Left ventricle myocardium inferior (tissue), 1 donor: ENCODE measurements at regions not wholly inside any gene's neighbourhood (a gene's known extent, or its start where the extent isn't known, plus 50 kb on each side); places are given as distances from the start of the nearest gene placed in this dataset.
"Not testable (repeated sequence)": the region's sequence is repeated elsewhere in the genome, so short reads cannot be mapped to it uniquely, and the experiment has no call there.

Experiments used
- DNase-seq: peaks from one replicate; pipeline ENCODE4 v3.0.0-alpha.2; 2020
- H3K27ac ChIP-seq: fragments of 200-600 bp; replicated peaks from 2 replicates; pipeline ENCODE4 v1.8.0; 2021
- H3K27me3 ChIP-seq: fragments of 200-600 bp; 2 replicates; pipeline ENCODE4 v1.8.0; 2021; ENCODE audit warnings: low read depth
- H3K36me3 ChIP-seq: fragments of 200-600 bp; 2 replicates; pipeline ENCODE4 v1.8.0; 2021
- H3K4me1 ChIP-seq: fragments of 200-600 bp; 2 replicates; pipeline ENCODE4 v1.8.0; 2021
- H3K4me3 ChIP-seq: fragments of 200-600 bp; 2 replicates; pipeline ENCODE4 v1.8.0; 2021; ENCODE audit warnings: mild to moderate bottlenecking, moderate library complexity
- H3K9me3 ChIP-seq: fragments of 200-600 bp; replicated peaks from 2 replicates; pipeline ENCODE4 v1.8.0; 2021
- CTCF ChIP-seq: fragments of 200-600 bp; IDR thresholded peaks from 2 replicates; pipeline ENCODE4 v1.8.0; 2021; ENCODE audit warnings: antibody characterized with exemption, mild to moderate bottlenecking, borderline replicate concordance
- intact Hi-C: fragments of 100-400 bp; cut with micrococcal nuclease; formaldehyde crosslinking; loops from one replicate; pipeline ENCODE4 v1.11.0; 2022
- donor health status: DM: no; HTN: yes; CAD: no; lungs with severe emphysema.

DNA sequence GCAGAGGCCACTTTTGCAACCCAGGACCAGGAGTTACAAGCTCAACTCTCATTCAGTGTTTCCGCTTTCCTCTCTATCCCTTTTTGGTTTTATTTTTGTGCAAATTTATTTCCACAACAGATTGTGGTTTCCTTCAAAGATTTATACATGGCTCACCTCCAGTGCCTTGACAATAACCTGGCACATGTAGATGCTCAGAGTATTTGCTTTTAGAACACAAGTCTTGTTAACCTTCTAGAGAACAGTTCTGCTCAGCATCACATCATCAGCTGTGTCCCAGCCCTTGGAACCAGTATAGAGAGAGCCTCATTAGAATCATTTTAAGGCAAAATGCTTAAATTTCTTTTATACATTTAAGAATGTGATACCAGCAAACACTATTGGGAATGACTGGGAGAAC is 133.7 kb downstream of the TENT5C start:
- no peak overlapping the region for H3K27ac ChIP-seq

DNA sequence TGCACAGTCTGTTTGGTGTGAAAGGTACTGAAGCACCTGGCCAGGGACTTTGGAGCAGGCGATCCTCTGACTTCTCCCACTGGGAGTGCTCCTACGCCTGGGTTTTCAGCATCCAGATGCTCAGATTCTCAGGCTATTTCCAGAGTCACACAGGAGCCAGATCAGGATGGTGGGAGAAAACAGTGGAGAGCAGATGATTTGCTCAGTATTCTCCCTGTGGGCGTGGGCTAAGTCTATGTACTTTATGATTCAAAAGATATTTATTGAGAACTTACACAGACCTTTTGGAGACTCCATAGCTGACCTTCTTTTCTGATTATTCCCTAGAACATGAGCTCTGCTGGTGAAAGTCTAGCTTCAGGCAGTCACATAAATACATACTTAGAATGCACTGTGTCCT is 134.6 kb downstream of the TENT5C start:
- no peak for TF ChIP-seq CTCF

More for the DNA sequence above, 133.7 kb downstream of the TENT5C start:
- TF ChIP-seq CTCF = no peak
- Histone ChIP-seq H3K4me3 (no peak overlapping the region), H3K27me3 (no peaks in the 10 kb centered on the region), H3K36me3 (no peaks in the 10 kb centered on the region), H3K9me3 (peaks cover 5% of the 10 kb centered on the region), H3K4me1 (peaks cover 12% of the 10 kb centered on the region)
- intact Hi-C loops = no loop called here
- no peak for DNase-seq

DNA sequence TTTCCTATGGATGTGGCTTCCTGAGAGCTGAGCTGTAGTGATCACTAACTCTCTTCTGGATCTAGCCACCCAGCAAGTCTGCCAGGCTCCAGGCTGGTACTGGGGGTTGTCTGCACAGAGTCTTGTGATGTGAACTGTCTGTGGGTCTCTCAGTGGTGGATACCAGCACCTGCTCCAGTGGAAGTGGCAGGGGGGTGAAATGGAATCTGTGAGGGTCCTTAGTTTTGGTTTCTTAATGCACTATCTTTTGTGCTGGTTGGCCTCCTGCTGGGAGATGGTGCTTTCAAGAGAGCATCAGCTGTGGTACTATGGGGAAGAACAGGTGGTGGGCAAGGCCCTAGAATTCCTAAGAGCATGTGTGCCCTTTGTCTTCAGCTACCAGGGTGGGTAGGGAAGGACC is 140.7 kb downstream of the TENT5C start:
- H3K4me1 ChIP-seq, H3K4me3 ChIP-seq, H3K36me3 ChIP-seq, H3K27me3 ChIP-seq, intact Hi-C loops, H3K27ac ChIP-seq, DNase-seq, H3K9me3 ChIP-seq: not testable (repeated sequence)

More for the DNA sequence above, 134.6 kb downstream of the TENT5C start:
- peaks cover 3% of the 10 kb centered on the region for H3K4me1 ChIP-seq
- intact Hi-C loops = no loop called here
- no peaks in the 10 kb centered on the region for H3K27me3 ChIP-seq
- no peak for DNase-seq
- no peak overlapping the region for H3K4me3 ChIP-seq
- H3K9me3 ChIP-seq = peaks cover 5% of the 10 kb centered on the region
- H3K27ac ChIP-seq = no peak overlapping the region
- no peaks in the 10 kb centered on the region for H3K36me3 ChIP-seq

- no peak for TF ChIP-seq CTCF
- intact Hi-C loops = no loop called here
- no peaks in the 10 kb centered on the region for H3K36me3 ChIP-seq
- no peaks in the 10 kb centered on the region for H3K4me1 ChIP-seq
- peaks cover 6% of the 10 kb centered on the region for H3K9me3 ChIP-seq
- DNase-seq = no peak
- H3K4me3 ChIP-seq = no peak overlapping the region
- H3K27ac ChIP-seq = no peak overlapping the region
- no peaks in the 10 kb centered on the region for H3K27me3 ChIP-seq
Measured at GRCh38 chr1:117747605-117748004, 141.8 kb downstream of the TENT5C start.

GRCh38 chr1:117751321-117751720 is 145.5 kb downstream of the TENT5C start:
- no peak for DNase-seq
- H3K4me3 ChIP-seq = no peak overlapping the region
- no peak for TF ChIP-seq CTCF
- intact Hi-C loops = loop anchor here (10.0 kb wide), 1 partner anchor 687 kb away; the partner anchor contains the start of gene TTF2
- H3K27me3 ChIP-seq = no peaks in the 10 kb centered on the region
- H3K27ac ChIP-seq = no peak overlapping the region
- H3K36me3 ChIP-seq = no peaks in the 10 kb centered on the region
- H3K9me3 ChIP-seq = peaks cover 6% of the 10 kb centered on the region
- H3K4me1 ChIP-seq = peaks cover 9% of the 10 kb centered on the region

- H3K27ac ChIP-seq = no peak overlapping the region
- H3K4me3 ChIP-seq = no peak overlapping the region
- H3K4me1 ChIP-seq = peaks cover 9% of the 10 kb centered on the region
- no peaks in the 10 kb centered on the region for H3K27me3 ChIP-seq
- TF ChIP-seq CTCF = no peak
- no peaks in the 10 kb centered on the region for H3K36me3 ChIP-seq
- no peak for DNase-seq
- intact Hi-C loops = loop anchor here (10.0 kb wide), 1 partner anchor 688 kb away; the partner anchor contains the start of gene TTF2
- no peaks in the 10 kb centered on the region for H3K9me3 ChIP-seq
Measured at GRCh38 chr1:117752661-117753060, 146.8 kb downstream of the TENT5C start.
